Daoy (cell line): ENCODE measurements at regions not wholly inside any gene's neighbourhood (a gene's known extent, or its start where the extent isn't known, plus 50 kb on each side); places are given as distances from the start of the nearest gene placed in this dataset.
A peak's percentile ranks its signal among the peaks of the same experiment; 100 is the strongest.

Experiments used
- DNase-seq: peaks from one replicate; pipeline ENCODE4 v3.0.0-alpha.2; 2015; ENCODE audit warnings: low read depth

DNA sequence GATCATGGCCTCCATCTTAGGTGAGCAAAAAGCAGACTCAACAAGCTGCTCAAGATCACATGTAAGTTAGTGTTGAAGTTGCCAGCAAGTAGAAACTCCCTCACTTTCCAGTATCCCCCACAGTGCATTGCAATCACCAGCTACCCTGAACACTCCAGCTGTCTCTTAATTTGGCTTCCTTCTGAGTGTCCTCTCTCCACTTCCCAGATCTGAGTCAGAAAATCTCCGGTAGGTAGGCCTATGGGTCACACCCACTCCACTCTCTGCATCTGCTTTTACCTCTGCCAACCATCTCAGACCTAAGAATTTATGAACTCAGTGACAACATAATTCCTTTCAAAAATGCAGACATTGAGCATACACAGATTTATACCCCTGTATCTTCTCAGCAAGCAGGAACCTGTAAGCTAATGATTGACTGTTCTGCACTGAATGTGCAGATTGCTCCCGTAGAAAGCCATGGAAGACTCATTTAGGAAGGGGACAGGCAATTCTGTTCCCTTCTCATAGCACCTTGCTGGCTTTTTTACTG, 656.9 kb downstream of the EPHA4 start:
- DNase-seq, result no peak

DNA sequence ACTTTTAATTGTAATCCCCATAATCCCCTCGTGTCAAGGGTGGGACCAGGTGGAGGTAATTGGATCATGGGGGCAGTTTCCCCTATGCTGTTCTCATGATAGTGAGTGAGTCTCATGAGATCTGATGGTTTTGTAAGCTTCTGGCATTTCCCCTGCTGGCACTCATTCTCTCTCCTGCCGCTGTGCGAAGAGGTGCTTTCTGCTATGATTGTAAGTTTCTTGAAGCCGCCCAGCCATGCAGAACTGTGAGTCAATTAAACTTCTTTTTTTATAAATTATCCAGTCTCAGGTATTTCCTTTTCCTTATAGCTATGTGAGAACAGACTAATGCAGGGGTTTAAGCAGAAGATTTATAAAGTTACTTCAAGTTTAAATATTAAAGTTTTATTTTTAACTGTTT, 655.2 kb downstream of the EPHA4 start:
- no peak for DNase-seq

DNA sequence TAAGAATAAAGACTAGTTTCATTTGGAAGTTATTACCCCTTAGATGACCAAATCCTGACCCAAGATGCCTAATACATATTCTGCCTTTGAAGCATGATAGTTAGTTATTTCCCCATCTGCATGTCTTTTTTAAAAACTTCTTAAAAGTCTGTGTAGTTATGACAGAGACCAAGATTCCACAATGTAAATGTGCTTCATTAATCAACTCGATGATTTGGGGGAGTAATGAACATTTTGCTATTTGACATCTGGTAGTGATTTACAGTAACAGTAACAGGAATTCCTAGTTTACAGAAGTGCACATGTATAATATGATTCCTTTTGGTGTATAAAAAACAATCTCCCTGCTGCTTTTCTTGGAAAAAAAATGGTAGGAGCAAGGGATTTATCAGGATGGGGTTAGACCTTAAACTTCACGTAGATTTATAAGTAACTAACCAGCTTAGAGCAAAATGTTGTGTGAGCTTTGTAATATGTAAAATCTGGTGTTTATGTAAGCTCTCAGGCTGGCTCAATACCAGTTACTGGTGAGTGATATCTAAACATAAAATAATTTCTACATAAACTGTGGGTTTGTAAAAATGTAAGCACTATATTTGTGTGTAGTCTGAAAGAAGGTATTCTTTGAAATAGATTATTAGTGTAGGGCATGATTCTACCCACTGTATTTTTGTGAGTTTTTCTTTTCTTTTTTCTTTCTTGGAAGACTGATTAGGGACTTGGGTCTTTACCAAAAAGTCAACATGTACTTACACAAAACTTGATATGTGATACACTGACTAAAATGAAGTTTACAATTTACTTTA, 641.6 kb downstream of the EPHA4 start:
- no peak for DNase-seq

DNA sequence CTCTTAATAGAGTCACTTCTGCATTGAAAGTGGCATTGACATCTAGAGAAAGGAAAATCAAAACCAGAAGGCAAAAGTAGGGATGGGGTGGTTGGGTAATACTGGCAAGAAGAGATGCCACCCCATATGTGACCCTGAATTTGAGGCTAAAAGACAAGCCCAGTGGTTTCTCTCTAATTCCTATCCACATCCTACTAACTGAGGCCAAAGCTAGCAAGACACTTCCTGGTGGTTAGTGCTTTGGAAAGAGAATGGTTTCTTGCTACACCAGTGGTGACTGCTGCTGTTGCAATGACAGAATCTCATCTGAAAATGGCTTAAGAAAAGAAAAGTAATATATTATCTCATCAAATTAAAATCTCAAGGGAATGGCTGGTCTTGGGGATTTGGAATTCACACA, 640.6 kb downstream of the EPHA4 start:
- DNase-seq, result no peak

DNA sequence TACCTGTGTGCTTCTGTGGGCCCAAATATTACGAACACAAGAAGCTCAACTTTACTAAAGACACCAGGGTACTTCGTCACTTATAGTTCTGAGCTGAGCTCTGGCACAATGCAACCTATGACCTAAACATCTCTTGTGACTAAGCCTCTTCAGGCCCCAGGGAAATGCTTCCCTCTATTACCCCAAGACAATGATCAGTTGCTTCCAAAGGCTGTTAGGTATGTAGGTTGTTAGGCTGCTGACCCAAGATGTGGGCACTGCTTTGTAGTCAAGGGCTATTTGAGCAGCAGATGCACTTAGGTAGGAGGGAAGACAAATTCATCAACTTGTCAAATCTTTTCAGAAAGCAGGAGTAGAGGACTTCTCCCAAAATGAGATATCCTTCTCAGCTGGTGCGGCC, 640.1 kb downstream of the EPHA4 start:
- no peak for DNase-seq

DNA sequence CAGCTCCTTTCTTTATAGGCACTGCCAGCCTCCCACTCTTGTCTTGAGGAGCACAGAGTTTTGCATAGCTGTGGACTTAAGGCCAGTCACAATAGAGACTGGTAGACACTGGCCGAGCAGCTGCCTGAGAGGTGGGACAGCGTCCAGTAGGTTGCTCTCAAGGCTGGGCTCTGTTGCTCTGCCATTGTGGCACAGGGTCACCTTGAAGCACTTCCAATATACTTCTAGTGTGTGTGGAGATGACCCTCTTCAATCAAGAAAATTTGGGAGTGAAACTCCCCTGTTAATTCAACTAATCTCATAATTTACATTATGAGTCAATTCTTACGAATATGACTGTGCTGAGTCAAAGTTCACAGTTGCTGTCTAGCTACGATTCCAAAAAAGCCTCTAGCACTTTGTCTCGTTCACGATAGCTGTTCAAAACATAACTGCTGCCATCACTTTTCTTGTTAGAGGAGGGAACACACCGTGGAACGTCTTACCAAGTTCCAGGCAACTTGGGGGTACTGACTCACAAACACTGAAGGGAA, 636.2 kb downstream of the EPHA4 start:
- no peak for DNase-seq

DNA sequence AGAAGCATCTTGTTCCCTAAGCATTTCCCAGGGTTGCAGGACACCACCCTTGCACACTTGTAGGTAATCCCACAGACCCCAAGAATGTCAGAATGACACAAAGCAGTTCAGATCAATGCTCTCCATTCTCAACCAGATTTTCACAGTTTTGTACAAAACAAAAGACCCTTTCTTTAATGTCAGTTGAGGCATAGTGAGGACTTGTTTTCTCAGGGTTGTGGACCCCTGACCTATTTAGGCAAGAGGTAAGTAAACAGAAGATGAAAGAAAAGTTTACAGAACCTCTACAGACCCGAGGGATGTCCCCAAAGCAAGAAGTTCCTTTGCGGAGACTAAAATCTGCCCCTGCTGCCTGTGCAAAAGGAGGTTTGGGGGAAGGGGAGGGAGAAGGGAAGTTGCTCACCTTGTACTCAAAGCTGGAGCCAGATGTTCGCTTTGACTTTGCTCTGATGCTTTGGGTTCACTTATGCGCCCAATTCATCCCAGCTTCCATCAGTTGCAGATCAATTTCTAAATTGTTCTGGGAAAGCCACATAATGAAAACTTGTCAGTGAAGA, 635.4 kb downstream of the EPHA4 start:
- DNase-seq, result no peak

DNA sequence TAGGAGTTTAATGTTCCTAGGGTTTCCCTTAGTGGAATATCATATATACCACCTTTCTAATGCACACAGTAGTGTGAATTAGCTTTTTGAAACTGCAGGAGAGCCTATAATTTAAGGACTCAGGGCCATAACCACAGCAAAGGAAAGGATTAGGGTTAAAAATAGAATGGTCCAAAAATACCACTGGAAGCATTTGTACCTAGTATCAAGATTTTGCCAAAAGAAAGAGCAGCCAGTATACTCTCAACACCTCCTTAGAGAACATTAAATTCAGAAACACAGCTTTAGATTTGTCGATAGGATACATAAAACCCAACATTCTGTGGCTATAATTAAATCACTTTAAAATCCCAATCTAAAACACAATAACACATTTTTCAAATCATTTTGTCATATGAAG, 634.9 kb downstream of the EPHA4 start:
- DNase-seq, result no peak

DNA sequence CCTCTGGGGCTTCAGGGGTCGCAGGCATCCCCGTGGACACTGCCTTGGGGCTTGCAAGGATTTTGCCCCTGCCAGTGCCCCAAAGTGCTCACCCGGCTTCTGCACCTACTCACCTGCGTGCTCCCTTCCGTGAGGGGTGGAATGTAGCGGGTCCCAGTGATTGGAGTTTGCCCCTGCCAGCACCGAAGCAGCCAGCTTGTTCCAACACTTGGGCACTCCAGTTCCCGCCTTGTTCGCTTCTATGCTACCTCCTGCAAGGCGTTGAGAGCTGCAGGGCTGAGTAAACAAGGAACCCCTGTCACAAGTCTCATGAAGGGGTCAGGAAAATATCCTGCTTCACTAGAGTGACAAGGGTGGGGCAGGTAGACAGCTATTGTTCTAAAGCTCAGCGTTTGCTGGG, 631.5 kb downstream of the EPHA4 start:
- DNase-seq, result no peak

DNA sequence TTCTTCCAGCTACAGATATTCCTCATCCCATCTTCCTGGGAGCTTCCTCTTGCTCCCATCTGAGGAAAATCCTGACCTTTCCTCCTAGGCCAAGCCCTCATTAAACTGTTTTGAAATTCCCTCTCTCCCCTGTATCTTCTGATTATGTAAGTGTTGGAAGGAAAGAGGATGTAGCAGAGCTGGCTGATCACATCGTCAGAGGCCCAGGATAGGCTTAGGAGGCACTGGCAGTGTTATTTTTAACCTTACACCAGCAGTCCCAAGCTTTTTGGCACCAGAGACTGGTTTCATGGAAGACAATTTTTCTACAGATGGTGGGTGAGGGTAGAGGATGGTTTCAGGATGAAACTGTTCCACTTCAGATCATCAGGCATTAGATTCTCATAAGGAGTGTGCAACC, 630.4 kb downstream of the EPHA4 start:
- no peak for DNase-seq

DNA sequence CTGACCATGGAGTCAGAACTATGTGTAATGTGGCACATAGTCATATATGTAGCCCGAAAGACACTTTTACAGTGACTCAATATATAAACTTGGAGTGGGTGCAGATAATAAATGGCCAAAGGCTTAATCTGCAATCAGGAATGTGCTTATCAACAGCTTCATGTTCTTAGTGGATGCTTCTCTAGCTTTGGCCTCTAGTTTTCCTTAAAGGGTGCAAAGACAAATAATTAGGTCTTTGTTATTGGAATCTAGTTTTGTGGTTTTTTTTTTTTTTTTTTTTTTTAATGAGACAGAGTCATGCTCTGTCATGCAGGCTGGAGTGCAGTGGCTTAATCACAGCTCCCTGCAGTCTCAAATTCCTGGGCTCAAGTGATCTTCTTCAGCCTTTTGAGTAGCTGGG, 625.6 kb downstream of the EPHA4 start:
- peak; percentile 16 for DNase-seq

DNA sequence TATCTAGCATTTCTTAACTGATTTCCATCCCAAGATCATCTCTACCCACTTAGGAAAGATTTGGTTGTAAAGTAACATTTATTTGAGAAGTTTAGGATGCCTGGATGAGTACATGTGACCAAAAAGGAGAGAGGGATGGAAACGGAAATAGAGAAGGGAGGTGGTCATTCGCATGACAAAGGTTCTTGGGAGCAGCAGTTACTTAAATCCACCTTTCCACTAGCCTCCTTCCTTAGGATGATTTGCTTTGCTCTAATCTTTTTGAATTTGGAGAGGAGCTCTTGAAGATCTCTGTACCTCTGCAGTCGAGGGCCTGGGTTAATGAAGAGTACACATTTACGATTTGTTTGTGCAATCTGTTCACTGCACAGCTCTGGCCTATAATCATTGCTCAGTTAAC, 623.5 kb downstream of the EPHA4 start:
- DNase-seq, result no peak

DNA sequence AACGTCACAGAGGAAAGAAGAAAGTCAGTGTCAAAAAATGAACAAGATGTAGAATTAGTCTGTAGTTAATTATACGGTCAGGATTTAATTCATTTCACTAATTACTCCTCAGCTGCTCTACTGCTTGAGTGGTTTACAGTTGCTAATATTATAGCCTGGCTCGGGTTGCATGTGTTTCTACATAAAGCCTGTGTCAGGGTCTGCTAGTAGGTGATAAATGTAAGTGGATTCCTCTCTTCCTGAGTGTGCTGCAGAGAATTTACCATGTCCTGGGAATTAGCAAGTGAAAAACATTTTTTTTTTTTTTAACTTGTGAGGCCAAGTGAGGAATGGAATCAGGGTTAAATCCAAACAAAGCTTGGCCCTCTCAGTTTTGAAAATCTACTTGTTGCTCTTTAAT, 622.6 kb downstream of the EPHA4 start:
- no peak for DNase-seq

DNA sequence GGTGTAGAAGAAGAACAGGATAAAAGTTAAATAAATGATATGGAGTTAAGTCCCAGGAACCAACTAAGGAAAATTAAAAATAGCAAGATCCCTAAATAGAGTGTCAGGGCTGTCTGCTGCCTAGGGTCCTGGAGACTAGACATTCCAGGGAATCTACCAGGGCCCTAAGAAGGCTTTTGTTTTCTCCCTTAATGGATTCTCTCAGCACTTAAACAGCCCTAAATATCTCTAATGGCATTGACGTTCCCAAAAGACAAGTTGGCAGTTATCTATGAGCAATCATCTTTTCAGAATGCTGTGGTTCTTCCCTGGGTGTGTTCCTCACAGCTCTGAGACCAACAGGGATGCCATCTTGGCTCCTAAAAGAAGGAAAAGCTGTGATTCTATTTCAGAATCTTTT, 616.3 kb downstream of the EPHA4 start:
- no peak for DNase-seq

DNA sequence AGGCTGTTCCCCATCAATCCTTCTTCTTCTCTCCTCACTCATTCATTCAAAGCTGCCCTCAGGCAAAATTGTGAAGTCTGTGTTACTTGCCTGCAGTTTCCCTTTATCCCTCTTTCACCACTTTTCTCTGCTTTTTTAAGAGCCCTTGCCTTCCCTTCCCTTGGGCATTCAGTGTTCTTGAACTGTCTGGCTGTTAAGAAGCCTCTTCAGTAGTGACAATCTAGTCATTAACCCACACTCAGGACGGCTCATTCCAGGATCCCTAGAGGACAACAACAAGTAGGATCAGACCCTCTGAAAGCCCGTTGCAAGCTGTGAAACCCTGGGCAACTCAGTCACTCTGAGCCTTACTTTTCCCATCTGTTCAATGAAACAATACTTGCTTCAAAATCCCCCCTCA, 615.7 kb downstream of the EPHA4 start:
- no peak for DNase-seq

DNA sequence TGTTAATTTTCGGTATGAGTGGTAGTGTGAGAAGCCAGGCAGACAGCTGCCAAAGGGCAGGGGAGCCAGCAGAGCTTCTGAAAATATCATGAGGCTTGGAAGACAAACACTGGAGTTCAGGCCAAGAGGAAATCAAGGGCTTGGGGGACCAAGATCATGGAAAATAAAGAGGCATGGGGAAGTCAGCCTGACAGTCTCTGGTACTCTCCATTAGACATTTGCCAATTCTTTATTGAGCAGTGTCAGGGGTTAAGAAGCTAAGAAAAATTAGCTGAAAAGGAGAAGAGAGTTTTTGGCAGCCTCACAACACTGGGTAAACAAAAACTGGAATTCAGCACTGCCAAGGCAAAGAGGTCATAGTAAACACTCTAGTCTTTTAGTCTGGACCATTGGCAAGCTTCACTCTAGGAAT, 612.7 kb downstream of the EPHA4 start:
- no peak for DNase-seq

DNA sequence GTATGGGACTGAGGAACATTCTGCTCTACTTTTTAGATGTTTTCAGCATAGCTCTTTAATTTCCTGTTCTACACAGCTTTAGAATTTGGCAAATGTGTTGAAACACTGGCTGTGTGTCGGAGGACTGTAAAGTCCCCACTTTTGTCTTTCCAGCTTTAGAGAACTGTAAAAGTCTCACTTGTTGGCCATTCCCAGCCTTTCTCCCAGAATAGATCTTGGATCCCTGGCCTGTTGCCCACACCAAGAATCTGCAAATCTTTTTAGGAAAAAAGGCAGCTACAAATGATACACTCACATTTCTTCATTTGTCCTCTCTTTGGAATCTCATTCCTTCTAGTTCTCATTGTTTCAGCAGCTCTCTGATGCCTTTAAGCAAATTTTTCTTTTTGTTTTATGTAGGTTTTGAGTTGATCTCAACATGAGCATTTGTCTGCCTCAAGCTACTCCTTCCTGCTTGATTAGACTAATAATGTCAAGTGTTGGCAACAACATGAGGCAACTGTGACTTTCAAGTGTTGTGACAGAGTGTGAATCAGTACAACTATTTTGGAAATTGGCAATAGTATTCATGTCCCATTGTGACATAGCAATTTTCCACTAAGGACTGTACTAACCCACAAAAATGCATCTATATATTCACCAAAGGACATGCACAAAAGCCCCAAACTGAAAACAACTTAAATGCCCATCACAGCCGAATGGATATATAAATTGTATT, 610.8 kb downstream of the EPHA4 start:
- no peak for DNase-seq

DNA sequence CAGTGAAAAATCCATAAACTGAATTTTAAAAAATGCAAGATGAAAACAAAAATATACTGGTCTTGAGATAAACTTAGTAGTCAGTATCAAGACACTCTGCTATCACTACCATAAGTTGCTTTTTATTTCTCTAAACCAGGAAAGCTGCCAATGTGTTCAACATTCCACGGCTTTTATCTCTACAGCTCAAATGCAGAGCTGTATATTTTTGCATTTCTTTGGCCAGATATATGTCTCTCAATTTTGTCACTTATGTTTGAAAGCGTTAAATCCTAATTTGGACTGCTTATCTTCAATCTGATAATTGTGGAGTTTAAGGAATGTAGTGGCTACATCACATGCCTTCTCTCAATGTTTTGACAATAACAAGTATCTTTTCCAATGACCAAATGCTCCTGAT, 609.5 kb downstream of the EPHA4 start:
- DNase-seq, result no peak

DNA sequence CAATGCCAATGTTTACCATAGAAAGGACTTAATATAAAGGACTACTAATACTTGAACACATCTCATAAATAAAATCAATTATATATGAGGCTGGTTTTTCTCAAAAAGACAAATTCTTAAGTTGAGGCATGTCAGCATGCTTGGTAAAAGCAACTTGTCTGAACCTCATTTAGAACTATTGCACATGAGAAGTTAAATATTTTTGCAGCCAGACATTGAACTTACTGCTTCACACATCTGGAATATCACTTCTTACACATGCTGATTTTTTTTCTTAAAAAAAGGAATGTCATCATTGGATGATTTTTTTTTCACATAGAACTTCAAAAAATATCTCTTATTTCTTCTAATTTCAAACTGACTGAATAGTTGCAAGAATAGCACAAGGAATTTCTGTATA, 609.0 kb downstream of the EPHA4 start:
- DNase-seq, result no peak

DNA sequence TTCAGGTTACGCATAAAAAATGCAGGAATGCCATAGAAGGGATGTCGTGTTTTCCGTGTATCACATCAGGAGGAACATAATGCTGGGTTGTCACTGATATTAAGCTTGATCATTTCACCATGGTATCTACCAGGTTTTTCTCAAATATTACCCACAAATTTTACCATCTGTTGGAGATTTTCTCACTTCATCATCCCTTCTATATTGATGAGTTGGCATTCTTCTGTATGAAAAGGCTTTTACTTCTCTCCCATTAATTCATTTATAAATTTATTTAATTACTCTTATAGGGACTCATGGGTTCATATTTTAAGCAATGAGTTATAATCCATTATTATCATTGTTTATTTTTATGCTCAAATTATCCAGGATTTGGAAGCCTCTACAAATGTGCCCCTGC, 608.2 kb downstream of the EPHA4 start:
- DNase-seq, result no peak

DNA sequence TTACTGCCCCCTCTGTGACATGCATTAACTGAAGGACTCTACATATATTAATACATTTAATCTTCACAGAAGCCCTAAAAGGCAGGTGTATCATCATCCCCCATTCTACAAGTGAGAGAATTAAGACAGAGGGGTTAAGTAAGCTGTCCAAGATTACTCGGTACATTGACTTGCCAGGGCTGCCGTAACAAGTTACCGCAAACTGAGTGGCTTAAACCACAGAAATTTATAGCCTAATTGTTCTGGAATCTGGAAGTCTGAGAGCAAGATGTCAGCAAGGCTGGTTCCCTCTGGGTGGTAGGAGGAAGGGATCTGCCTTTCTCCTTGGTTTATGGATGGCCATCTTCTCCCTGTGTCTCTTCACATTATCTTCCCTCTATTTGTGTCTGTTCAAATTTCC, 605.5 kb downstream of the EPHA4 start:
- peak; percentile 73 for DNase-seq

DNA sequence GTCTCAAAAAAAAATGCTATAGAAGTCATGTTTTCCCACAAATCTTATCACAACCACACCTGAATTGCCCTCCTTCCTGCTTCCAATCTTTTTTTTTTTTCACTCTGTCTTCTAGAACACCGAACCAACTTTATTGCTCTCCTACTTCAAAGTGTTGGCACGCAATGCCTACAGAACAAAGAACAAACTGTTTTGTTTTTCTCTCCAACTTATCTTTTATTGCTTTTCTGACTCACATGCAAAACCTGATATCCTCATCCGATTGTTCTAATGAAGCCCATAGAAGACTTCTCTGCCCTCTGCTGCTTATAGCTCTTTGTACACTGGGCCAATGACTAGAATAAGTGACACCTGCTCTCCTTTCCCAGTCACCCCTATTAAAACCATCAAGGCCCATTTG, 602.8 kb downstream of the EPHA4 start:
- DNase-seq, result peak; percentile 49
